ENCODE measurements at regions not wholly inside any gene's neighbourhood (a gene's known extent, or its start where the extent isn't known, plus 50 kb on each side); places are given as distances from the start of the nearest gene placed in this dataset.

DNA sequence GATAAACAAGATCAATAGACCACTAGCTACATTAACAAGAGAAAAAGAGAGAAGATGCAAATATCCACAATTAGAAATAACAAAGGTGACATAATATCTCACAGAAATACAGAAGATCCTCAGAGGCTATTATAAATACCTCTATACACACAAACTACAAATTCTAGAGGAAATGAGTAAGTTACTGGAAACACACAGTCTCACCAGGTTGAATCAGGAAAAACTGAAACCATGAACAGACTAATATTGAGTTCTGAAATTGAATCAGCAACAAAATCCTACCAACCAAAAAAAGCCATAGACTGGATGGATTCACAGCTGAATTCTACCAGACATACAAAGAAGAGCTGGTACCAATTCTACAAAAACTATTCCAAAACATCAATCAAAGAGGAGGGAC, 211.8 kb upstream of the CPEB2 start:
- TF ChIP-seq POLR2A (IDR thresholded peaks at IDR 0.05) (no peak), CTCF (IDR thresholded peaks at IDR 0.05) (no peak)

Measured in tibial nerve (tissue), 3 donors.